ENCODE measurements at regions not wholly inside any gene's neighbourhood (a gene's known extent, or its start where the extent isn't known, plus 50 kb on each side); places are given as distances from the start of the nearest gene placed in this dataset.

DNA sequence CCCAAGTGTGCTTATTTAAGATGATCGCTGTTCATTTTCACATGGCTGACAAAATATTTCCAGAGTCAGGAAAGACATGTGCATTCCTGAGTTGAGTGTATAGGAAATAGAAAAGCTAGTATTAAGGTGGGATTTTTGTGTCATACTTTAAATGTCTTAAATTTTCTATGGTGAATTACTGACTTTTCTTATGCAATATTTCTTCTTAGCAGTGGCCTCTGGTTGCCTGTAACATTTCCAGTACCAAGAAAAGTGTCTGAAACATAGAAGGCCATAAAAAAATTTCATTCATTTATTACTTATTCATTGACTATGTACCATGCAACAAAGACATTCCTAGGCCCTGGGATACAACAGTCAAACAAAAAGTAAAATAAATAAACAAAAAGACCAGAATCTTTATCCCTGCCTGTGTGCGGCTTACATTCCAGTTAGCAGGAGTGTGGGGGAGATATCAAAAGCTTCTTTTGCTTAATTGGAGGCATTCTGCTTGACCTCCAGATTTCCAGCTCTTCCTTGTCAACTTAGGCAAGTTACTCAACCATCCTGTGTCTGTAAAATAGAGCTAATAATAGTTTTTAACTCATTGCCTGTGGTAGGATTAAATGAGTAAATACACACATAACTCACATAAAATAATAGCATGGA is 216.3 kb upstream of the FLRT2 start:
- TF ChIP-seq POLR2AphosphoS5 (IDR thresholded peaks at IDR 0.05) (no peak), POLR2A (IDR thresholded peaks at IDR 0.05) (no peak)
- TF ChIP-seq, protein P1, sequence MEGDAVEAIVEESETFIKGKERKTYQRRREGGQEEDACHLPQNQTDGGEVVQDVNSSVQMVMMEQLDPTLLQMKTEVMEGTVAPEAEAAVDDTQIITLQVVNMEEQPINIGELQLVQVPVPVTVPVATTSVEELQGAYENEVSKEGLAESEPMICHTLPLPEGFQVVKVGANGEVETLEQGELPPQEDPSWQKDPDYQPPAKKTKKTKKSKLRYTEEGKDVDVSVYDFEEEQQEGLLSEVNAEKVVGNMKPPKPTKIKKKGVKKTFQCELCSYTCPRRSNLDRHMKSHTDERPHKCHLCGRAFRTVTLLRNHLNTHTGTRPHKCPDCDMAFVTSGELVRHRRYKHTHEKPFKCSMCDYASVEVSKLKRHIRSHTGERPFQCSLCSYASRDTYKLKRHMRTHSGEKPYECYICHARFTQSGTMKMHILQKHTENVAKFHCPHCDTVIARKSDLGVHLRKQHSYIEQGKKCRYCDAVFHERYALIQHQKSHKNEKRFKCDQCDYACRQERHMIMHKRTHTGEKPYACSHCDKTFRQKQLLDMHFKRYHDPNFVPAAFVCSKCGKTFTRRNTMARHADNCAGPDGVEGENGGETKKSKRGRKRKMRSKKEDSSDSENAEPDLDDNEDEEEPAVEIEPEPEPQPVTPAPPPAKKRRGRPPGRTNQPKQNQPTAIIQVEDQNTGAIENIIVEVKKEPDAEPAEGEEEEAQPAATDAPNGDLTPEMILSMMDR (IDR thresholded peaks at IDR 0.05), result no peak

All from upper lobe of left lung (tissue), 4 donors.